ENCODE measurements at regions not wholly inside any gene's neighbourhood (a gene's known extent, or its start where the extent isn't known, plus 50 kb on each side); places are given as distances from the start of the nearest gene placed in this dataset.
"Not testable (repeated sequence)": the region's sequence is repeated elsewhere in the genome, so short reads cannot be mapped to it uniquely, and the experiment has no call there.

- no peak for DNase-seq (ENCODE audit: low read depth)
- Histone ChIP-seq H3K36me3 (ENCODE audit: control insufficient read depth, insufficient read depth, low read length) (no peaks in the 10 kb centered on the region), H3K4me3 (ENCODE audit: low read depth, low read length) (no peak overlapping the region), H3K27me3 (ENCODE audit: control insufficient read depth, insufficient read depth, low read length) (no peaks in the 10 kb centered on the region)
- ChIA-PET CTCF (no interaction called here), POLR2A (no interaction called here)
- no peak for TF ChIP-seq CTCF (IDR thresholded peaks at IDR 0.05; ENCODE audit: insufficient read depth, low read depth, low read length)
Measured at GRCh38 chrX:113800955-113801354, 782.9 kb upstream of the HTR2C start.

- no peak for TF ChIP-seq CTCF (IDR thresholded peaks at IDR 0.05; ENCODE audit: insufficient read depth, low read depth, low read length)
- Histone ChIP-seq H3K4me3 (ENCODE audit: low read depth, low read length) (no peak overlapping the region), H3K36me3 (ENCODE audit: control insufficient read depth, insufficient read depth, low read length) (no peaks in the 10 kb centered on the region), H3K27me3 (ENCODE audit: control insufficient read depth, insufficient read depth, low read length) (no peaks in the 10 kb centered on the region)
- ChIA-PET POLR2A (no interaction called here), CTCF (interaction anchor here (0.6 kb wide), 1 partner anchor 39 kb away, joined by 3 read pairs; no protein-coding TSS in a partner anchor)
- no peak for DNase-seq (ENCODE audit: low read depth)
Measured at GRCh38 chrX:113793563-113793962, 790.3 kb upstream of the HTR2C start.

- DNase-seq (ENCODE audit: low read depth) = no peak
- no peak for TF ChIP-seq CTCF (IDR thresholded peaks at IDR 0.05; ENCODE audit: insufficient read depth, low read depth, low read length)
- ChIA-PET POLR2A (no interaction called here), CTCF (no interaction called here)
- Histone ChIP-seq H3K4me3 (ENCODE audit: low read depth, low read length) (no peak overlapping the region), H3K27me3 (ENCODE audit: control insufficient read depth, insufficient read depth, low read length) (no peaks in the 10 kb centered on the region), H3K36me3 (ENCODE audit: control insufficient read depth, insufficient read depth, low read length) (no peaks in the 10 kb centered on the region)
Measured at GRCh38 chrX:113790987-113791386, 792.9 kb upstream of the HTR2C start.

- DNase-seq (ENCODE audit: low read depth); H3K4me3 ChIP-seq (ENCODE audit: low read depth, low read length); CTCF ChIA-PET; H3K36me3 ChIP-seq (ENCODE audit: control insufficient read depth, insufficient read depth, low read length); POLR2A ChIA-PET; H3K27me3 ChIP-seq (ENCODE audit: control insufficient read depth, insufficient read depth, low read length): not testable (repeated sequence)
Measured at GRCh38 chrX:113784754-113785153, 799.1 kb upstream of the HTR2C start.

GRCh38 chrX:113770806-113771205 lies 813.1 kb upstream of the HTR2C start:
- H3K4me3 ChIP-seq (ENCODE audit: low read depth, low read length) = no peak overlapping the region
- CTCF ChIA-PET = no interaction called here
- no peak for DNase-seq (ENCODE audit: low read depth)
- no peak for TF ChIP-seq CTCF (IDR thresholded peaks at IDR 0.05; ENCODE audit: insufficient read depth, low read depth, low read length)
- POLR2A ChIA-PET = no interaction called here
- H3K36me3 ChIP-seq (ENCODE audit: control insufficient read depth, insufficient read depth, low read length) = no peaks in the 10 kb centered on the region
- no peaks in the 10 kb centered on the region for H3K27me3 ChIP-seq (ENCODE audit: control insufficient read depth, insufficient read depth, low read length)

GRCh38 chrX:113770071-113770470 lies 813.8 kb upstream of the HTR2C start:
- DNase-seq (ENCODE audit: low read depth) = no peak
- ChIA-PET POLR2A (no interaction called here), CTCF (interaction anchor here (0.6 kb wide), 1 partner anchor 675 kb away, joined by 3 read pairs; no protein-coding TSS in a partner anchor)
- Histone ChIP-seq H3K36me3 (ENCODE audit: control insufficient read depth, insufficient read depth, low read length) (no peaks in the 10 kb centered on the region), H3K4me3 (ENCODE audit: low read depth, low read length) (no peak overlapping the region), H3K27me3 (ENCODE audit: control insufficient read depth, insufficient read depth, low read length) (no peaks in the 10 kb centered on the region)
- no peak for TF ChIP-seq CTCF (IDR thresholded peaks at IDR 0.05; ENCODE audit: insufficient read depth, low read depth, low read length)
